Upper lobe of left lung (tissue), 6 donors: ENCODE measurements at regions not wholly inside any gene's neighbourhood (a gene's known extent, or its start where the extent isn't known, plus 50 kb on each side); places are given as distances from the start of the nearest gene placed in this dataset.

Source experiments
- ATAC-seq, 2 donors: fragments of 200-7000 bp; cut with Tn5 transposase; one replicate each; pipeline ENCODE4 v1.9.1; 2022; ENCODE audit warnings: mild to moderate bottlenecking in 2 of 2, moderate library complexity in 2 of 2; ENCODE audit not compliant: low FRiP score in 2 of 2
- DNase-seq, 2 donors: peaks; one replicate each; pipeline ENCODE4 v3.0.0-alpha.2; 2019 to 2020
- H3K27ac ChIP-seq, 4 donors: fragments of 200-600 bp; sonication (generic); one replicate each; pipeline ENCODE4 v1.5.1; 2016 to 2019
- H3K27me3 ChIP-seq, 4 donors: fragments of 200-600 bp; sonication (generic); one replicate each; pipeline ENCODE4 v1.5.1; 2017 to 2019
- H3K36me3 ChIP-seq, 4 donors: fragments of 200-600 bp; sonication (generic); one replicate each; pipeline ENCODE4 v1.5.1; 2016 to 2019
- H3K4me1 ChIP-seq, 4 donors: fragments of 200-600 bp; sonication (generic); one replicate each; pipeline ENCODE4 v1.5.1; 2018 to 2019
- H3K4me3 ChIP-seq, 4 donors: fragments of 200-600 bp; sonication (generic); one replicate each; pipeline ENCODE4 v1.5.1; 2017 to 2019; ENCODE audit warnings: mild to moderate bottlenecking in 2 of 4, moderate library complexity in 1 of 4
- H3K9me3 ChIP-seq, 4 donors: fragments of 200-600 bp; sonication (generic); one replicate each; pipeline ENCODE4 v1.5.1; 2018 to 2019
- CTCF ChIP-seq, 6 experiments: fragments of 450-650 bp in 4 of 6; fragments of 200-600 bp in 2 of 6; sonication (generic) in 2 of 6; IDR thresholded peaks; one replicate each; pipeline ENCODE4 v1.5.1; 2016 to 2019; ENCODE audit warnings: antibody characterized with exemption in 6 of 6
- EP300 ChIP-seq, 4 donors: sonication (generic); formaldehyde crosslinking; IDR thresholded peaks; one replicate each; pipeline ENCODE4 v1.5.1; 2017; ENCODE audit warnings: antibody characterized with exemption in 4 of 4, control low read depth in 2 of 4
- POLR2A ChIP-seq, 4 donors: fragments of 450-650 bp; IDR thresholded peaks; one replicate each; pipeline ENCODE4 v1.5.1; 2016 to 2017; ENCODE audit warnings: antibody characterized with exemption in 4 of 4, mild to moderate bottlenecking in 2 of 4
- POLR2AphosphoS5 ChIP-seq, 2 donors: sonication (generic); formaldehyde crosslinking; IDR thresholded peaks; one replicate each; pipeline ENCODE4 v1.5.1; 2017; ENCODE audit warnings: antibody characterized with exemption in 2 of 2
- WGBS, 2 donors: methylation state at CpG; one replicate each; pipeline ENCODE4 v1.1.5; 2017 to 2018; 5-methylcytosine and 5-hydroxymethylcytosine counted together
- donor health status: DM: no; HTN: no; CAD: no; lungs with moderate emphysema.
- donor health status: DM: no; HTN: yes; CAD: no; lungs with severe emphysema.

- H3K27me3 ChIP-seq, result no peaks in the 10 kb centered on the region
- no peaks in the 10 kb centered on the region for H3K9me3 ChIP-seq
- TF ChIP-seq EP300 (IDR thresholded peaks at IDR 0.05), result no peak
- TF ChIP-seq POLR2AphosphoS5 (IDR thresholded peaks at IDR 0.05), result no peak
- no peaks in the 10 kb centered on the region for H3K36me3 ChIP-seq
- 67 to 72% methylated on average over 3 of the region's 3 CpGs for WGBS, 2 donors
- H3K27ac ChIP-seq, result no peak overlapping the region
- DNase-seq (no peak), ATAC-seq (no peak)
- no peaks in the 10 kb centered on the region for H3K4me1 ChIP-seq
- no peak overlapping the region for H3K4me3 ChIP-seq
These were observed 70.4 kb upstream of the MDFIC start for GRCh38 chr7:114851406-114852061.

- H3K27ac ChIP-seq, result no peak overlapping the region
- no peaks in the 10 kb centered on the region for H3K4me1 ChIP-seq
- no peaks in the 10 kb centered on the region for H3K36me3 ChIP-seq
- no peak overlapping the region for H3K4me3 ChIP-seq
- no peaks in the 10 kb centered on the region for H3K27me3 ChIP-seq
- no peak for DNase-seq
- no peak for ATAC-seq
- no peaks in the 10 kb centered on the region for H3K9me3 ChIP-seq
- no peak for TF ChIP-seq POLR2AphosphoS5 (IDR thresholded peaks at IDR 0.05)
- no peak for TF ChIP-seq CTCF (IDR thresholded peaks at IDR 0.05)
- no peak for TF ChIP-seq EP300 (IDR thresholded peaks at IDR 0.05)
- no peak for TF ChIP-seq POLR2A (IDR thresholded peaks at IDR 0.05)
These were observed 69.6 kb upstream of the MDFIC start for GRCh38 chr7:114852293-114852692.

GRCh38 chr7:114853189-114853588 is 68.7 kb upstream of the MDFIC start:
- ATAC-seq (no peak), DNase-seq (no peak)
- Histone ChIP-seq H3K9me3 (no peaks in the 10 kb centered on the region), H3K4me1 (no peaks in the 10 kb centered on the region), H3K27me3 (no peaks in the 10 kb centered on the region), H3K36me3 (no peaks in the 10 kb centered on the region), H3K4me3 (no peak overlapping the region), H3K27ac (no peak overlapping the region)
- TF ChIP-seq CTCF (IDR thresholded peaks at IDR 0.05), result no peak
- no peak for TF ChIP-seq POLR2A (IDR thresholded peaks at IDR 0.05)
- TF ChIP-seq EP300 (IDR thresholded peaks at IDR 0.05), result no peak
- TF ChIP-seq POLR2AphosphoS5 (IDR thresholded peaks at IDR 0.05), result no peak
- WGBS, 2 donors, result 85 to 88% methylated on average over 4 of the region's 4 CpGs

GRCh38 chr7:114854369-114854768 is 67.5 kb upstream of the MDFIC start:
- no peaks in the 10 kb centered on the region for H3K27me3 ChIP-seq
- H3K4me1 ChIP-seq, result no peaks in the 10 kb centered on the region
- no peaks in the 10 kb centered on the region for H3K36me3 ChIP-seq
- WGBS, 2 donors, result 80 to 87% methylated on average over 2 of the region's 2 CpGs
- H3K4me3 ChIP-seq, result no peak overlapping the region
- no peak overlapping the region for H3K27ac ChIP-seq
- TF ChIP-seq EP300 (IDR thresholded peaks at IDR 0.05) (no peak), POLR2AphosphoS5 (IDR thresholded peaks at IDR 0.05) (no peak), CTCF (IDR thresholded peaks at IDR 0.05) (no peak), POLR2A (IDR thresholded peaks at IDR 0.05) (no peak)
- H3K9me3 ChIP-seq, result no peaks in the 10 kb centered on the region
- DNase-seq (no peak), ATAC-seq (no peak)

GRCh38 chr7:114856625-114857024 is 65.3 kb upstream of the MDFIC start:
- ATAC-seq, result no peak
- no peaks in the 10 kb centered on the region for H3K27me3 ChIP-seq
- WGBS, 2 donors, result 53 to 72% methylated on average over 3 of the region's 3 CpGs
- H3K27ac ChIP-seq, result no peak overlapping the region
- no peak for TF ChIP-seq POLR2AphosphoS5 (IDR thresholded peaks at IDR 0.05)
- no peak for TF ChIP-seq POLR2A (IDR thresholded peaks at IDR 0.05)
- TF ChIP-seq EP300 (IDR thresholded peaks at IDR 0.05), result no peak
- TF ChIP-seq CTCF (IDR thresholded peaks at IDR 0.05), result no peak
- no peaks in the 10 kb centered on the region for H3K4me1 ChIP-seq
- H3K4me3 ChIP-seq, result no peak overlapping the region
- H3K36me3 ChIP-seq, result no peaks in the 10 kb centered on the region
- DNase-seq, result no peak
- H3K9me3 ChIP-seq, result no peaks in the 10 kb centered on the region
